WTC11 (cell line): ENCODE measurements at regions not wholly inside any gene's neighbourhood (a gene's known extent, or its start where the extent isn't known, plus 50 kb on each side); places are given as distances from the start of the nearest gene placed in this dataset.

ENCODE experiments used
- ATAC-seq: fragments of 200-7000 bp; cut with Tn5 transposase; 2 replicates; pipeline ENCODE4 v1.10.0; 2021; ENCODE audit warnings: mild to moderate bottlenecking, moderate library complexity
- CTCF ChIA-PET: fragments of 300-600 bp; sonication (Branson Sonifier 250); formaldehyde crosslinking; loops from one replicate; lab custom pipeline; 2021; ENCODE audit warnings: antibody characterized with exemption; lab: Charles Lee
- POLR2A ChIA-PET: fragments of 350-600 bp; sonication (Branson Sonifier 250); formaldehyde crosslinking; loops from one replicate; lab custom pipeline; 2021; ENCODE audit warnings: antibody characterized with exemption; lab: Charles Lee
- DNase-seq: peaks from one replicate; pipeline ENCODE4 v3.0.0; 2021; ENCODE audit warnings: low spot score
- H3K27ac Mint-ChIP-seq: 2 replicates; pipeline ENCODE4 v1.8.0; 2021; ENCODE audit warnings: mixed read lengths
- H3K27me3 Mint-ChIP-seq: 2 replicates; pipeline ENCODE4 v1.8.0; 2021; ENCODE audit warnings: low read depth, mild to moderate bottlenecking, moderate library complexity, mixed read lengths
- H3K36me3 Mint-ChIP-seq: 2 replicates; pipeline ENCODE4 v1.8.0; 2021; ENCODE audit warnings: mixed read lengths
- H3K4me1 Mint-ChIP-seq: 2 replicates; pipeline ENCODE4 v1.8.0; 2022; ENCODE audit warnings: mixed read lengths
- H3K4me3 Mint-ChIP-seq: 2 replicates; pipeline ENCODE4 v1.8.0; 2021; ENCODE audit warnings: mild to moderate bottlenecking, moderate library complexity, mixed read lengths
- H3K9me3 Mint-ChIP-seq: 2 replicates; pipeline ENCODE4 v1.8.0; 2021; ENCODE audit warnings: mixed read lengths
- AR ChIP-seq: fragments of 250-450 bp; sonication (Bioruptor Pico); IDR thresholded peaks from 2 replicates; pipeline ENCODE4 v1.9.0; 2021; ENCODE audit warnings: mild to moderate bottlenecking
- ATF2 ChIP-seq: sonication (generic); formaldehyde crosslinking; IDR thresholded peaks from 2 replicates; pipeline ENCODE4 v1.8.1; 2022; ENCODE audit warnings: low read depth, missing genetic modification reagents, borderline replicate concordance
- ATF3 ChIP-seq: sonication (generic); formaldehyde crosslinking; conservative IDR thresholded peaks from 2 replicates; pipeline ENCODE4 v1.8.1; 2022; ENCODE audit warnings: mild to moderate bottlenecking, missing genetic modification reagents
- CREB1 ChIP-seq: sonication (generic); formaldehyde crosslinking; IDR thresholded peaks from 2 replicates; pipeline ENCODE4 v1.8.0; 2023; ENCODE audit warnings: mild to moderate bottlenecking, missing genetic modification reagents
- FOXJ3 ChIP-seq: sonication (generic); formaldehyde crosslinking; IDR thresholded peaks from 2 replicates; pipeline ENCODE4 v1.9.0; 2021; ENCODE audit warnings: missing genetic modification reagents, mild to moderate bottlenecking, borderline replicate concordance
- GABPB1 ChIP-seq: sonication (generic); formaldehyde crosslinking; IDR thresholded peaks from 2 replicates; pipeline ENCODE4 v1.8.1; 2023; ENCODE audit warnings: mild to moderate bottlenecking, missing genetic modification reagents
- IRF1 ChIP-seq: sonication (generic); formaldehyde crosslinking; IDR thresholded peaks from 2 replicates; pipeline ENCODE4 v1.8.0; 2023; ENCODE audit warnings: missing genetic modification reagents
- KAT7 ChIP-seq: sonication (generic); formaldehyde crosslinking; IDR thresholded peaks from 2 replicates; pipeline ENCODE4 v1.8.1; 2023; ENCODE audit warnings: missing genetic modification reagents, mild to moderate bottlenecking, borderline replicate concordance
- NFATC4 ChIP-seq: fragments of 250-450 bp; sonication (Bioruptor Pico); IDR thresholded peaks from 2 replicates; pipeline ENCODE4 v1.9.0; 2021; ENCODE audit warnings: mild to moderate bottlenecking
- NFYB ChIP-seq: sonication (generic); formaldehyde crosslinking; conservative IDR thresholded peaks from 2 replicates; pipeline ENCODE4 v1.8.0; 2022; ENCODE audit warnings: low read depth, missing genetic modification reagents
- NR3C1 ChIP-seq: sonication (generic); formaldehyde crosslinking; conservative IDR thresholded peaks from 2 replicates; pipeline ENCODE4 v1.8.1; 2023; ENCODE audit warnings: low read depth, mild to moderate bottlenecking, missing genetic modification reagents
- OVOL2 ChIP-seq: fragments of 250-450 bp; sonication (Bioruptor Pico); IDR thresholded peaks from 2 replicates; pipeline ENCODE4 v1.9.0; 2021; ENCODE audit warnings: mild to moderate bottlenecking, borderline replicate concordance
- RELA ChIP-seq: sonication (generic); formaldehyde crosslinking; IDR thresholded peaks from 2 replicates; pipeline ENCODE4 v1.8.1; 2022; ENCODE audit warnings: missing genetic modification reagents, mild to moderate bottlenecking, borderline replicate concordance
- TEAD4 ChIP-seq: sonication (generic); formaldehyde crosslinking; IDR thresholded peaks from 2 replicates; pipeline ENCODE4 v1.8.0; 2022; ENCODE audit warnings: mild to moderate bottlenecking, missing genetic modification reagents
- USF1 ChIP-seq: sonication (generic); formaldehyde crosslinking; IDR thresholded peaks from 2 replicates; pipeline ENCODE4 v1.8.0; 2022; ENCODE audit warnings: mild to moderate bottlenecking, missing genetic modification reagents
- USF2 ChIP-seq: sonication (generic); formaldehyde crosslinking; IDR thresholded peaks from 2 replicates; pipeline ENCODE4 v1.8.1; 2023; ENCODE audit warnings: mild to moderate bottlenecking, missing genetic modification reagents, moderate library complexity
- ZNF138 ChIP-seq: sonication (generic); formaldehyde crosslinking; conservative IDR thresholded peaks from 2 replicates; pipeline ENCODE4 v1.8.1; 2022; ENCODE audit warnings: mild to moderate bottlenecking, moderate library complexity, missing genetic modification reagents
- ZNF532 ChIP-seq: fragments of 250-450 bp; sonication (Bioruptor Pico); IDR thresholded peaks from 2 replicates; pipeline ENCODE4 v1.9.0; 2021; ENCODE audit warnings: mild to moderate bottlenecking, borderline replicate concordance

- CTCF ChIA-PET = interaction anchor here (1.2 to 1.5 kb wide), 2 partner anchors 23 to 65 kb away, joined by 3 to 7 read pairs; no protein-coding TSS in a partner anchor
- POLR2A ChIA-PET = no interaction called here
- H3K27me3 Mint-ChIP-seq = no peaks in the 10 kb centered on the region; the same call in 1 of the 2 replicates
- H3K9me3 Mint-ChIP-seq = peaks cover 5% of the 10 kb centered on the region
- peaks cover 22% of the 10 kb centered on the region for H3K4me1 Mint-ChIP-seq
- TF ChIP-seq NFATC4 (CRISPR knock-in tag) (no peak), ZNF138 (CRISPR knock-in tag) (no peak), OVOL2 (CRISPR knock-in tag) (no peak), IRF1 (CRISPR knock-in tag) (no peak), USF1 (CRISPR knock-in tag) (no peak), USF2 (CRISPR knock-in tag) (no peak), KAT7 (no peak), ZNF532 (CRISPR knock-in tag) (no peak), NR3C1 (CRISPR knock-in tag) (no peak), GABPB1 (no peak)
- no peak overlapping the region for H3K4me3 Mint-ChIP-seq
- ATAC-seq (no peak), DNase-seq (no peak)
- H3K36me3 Mint-ChIP-seq = no peaks in the 10 kb centered on the region
- H3K27ac Mint-ChIP-seq = no peak overlapping the region
Observed at GRCh38 chr12:67420506-67420905, 151.3 kb downstream of the CAND1 start.

- no peak for TF ChIP-seq CREB1 (CRISPR knock-in tag)
- no peak for TF ChIP-seq USF2 (CRISPR knock-in tag)
- no peak for TF ChIP-seq ATF2 (CRISPR knock-in tag)
- no peak for TF ChIP-seq RELA (CRISPR knock-in tag)
- no peak for TF ChIP-seq NFYB (CRISPR knock-in tag)
- TF ChIP-seq TEAD4 (CRISPR knock-in tag) = no peak
- no peak for TF ChIP-seq AR (CRISPR knock-in tag)
- no peak for TF ChIP-seq FOXJ3 (CRISPR knock-in tag)
- TF ChIP-seq OVOL2 (CRISPR knock-in tag) = no peak
- no peak for TF ChIP-seq ATF3 (CRISPR knock-in tag)
- TF ChIP-seq, all 79 proteins: peak for 0
- ATAC-seq (no peak), DNase-seq (no peak)
- Mint-ChIP-seq H3K4me1 (peaks cover 32% of the 10 kb centered on the region), H3K4me3 (no peak overlapping the region), H3K9me3 (peaks cover 5% of the 10 kb centered on the region), H3K27me3 (no peaks in the 10 kb centered on the region; the same call in 1 of the 2 replicates), H3K36me3 (no peaks in the 10 kb centered on the region), H3K27ac (no peak overlapping the region; the same call in 1 of the 2 replicates)
- ChIA-PET CTCF (interaction anchor here (1.2 to 1.5 kb wide), 3 partner anchors 8 to 66 kb away, joined by 3 to 7 read pairs (median 3); no protein-coding TSS in a partner anchor), POLR2A (no interaction called here)
Observed at GRCh38 chr12:67422081-67422480, 152.9 kb downstream of the CAND1 start.
